ENCODE measurements at regions not wholly inside any gene's neighbourhood (a gene's known extent, or its start where the extent isn't known, plus 50 kb on each side); places are given as distances from the start of the nearest gene placed in this dataset.

- H3K79me2 ChIP-seq (ENCODE audit: control insufficient read depth, insufficient read depth, low read length, poor library complexity), result no peaks in the 10 kb centered on the region
These were observed 84.7 kb upstream of the WNT7B start for GRCh38 chr22:46061501-46062231.

GRCh38 chr22:46062232-46062615 is 85.3 kb upstream of the WNT7B start:
- Histone ChIP-seq H3K4me2 (ENCODE audit: low read length) (no peak overlapping the region), H4K91ac (ENCODE audit: low read depth, low read length) (no peak overlapping the region), H3K14ac (ENCODE audit: low read length) (no peak overlapping the region), H3K9me3 (ENCODE audit: insufficient read depth, low read depth, low read length) (no peaks in the 10 kb centered on the region), H2BK12ac (ENCODE audit: low read length) (no peak overlapping the region), H2AK5ac (ENCODE audit: low read length) (no peak overlapping the region), H3K4ac (ENCODE audit: low read depth, low read length) (no peak overlapping the region), H3K36me3 (ENCODE audit: control insufficient read depth in 1 of 2, insufficient read depth in 2 of 2, low read length in 2 of 2) (no peaks in the 10 kb centered on the region), H2AFZ (ENCODE audit: insufficient read depth, low read length, poor library complexity) (no peak overlapping the region), H3K4me1 (ENCODE audit: control insufficient read depth in 1 of 2, insufficient read depth in 2 of 2, low read length in 2 of 2) (no peaks in the 10 kb centered on the region), H3K18ac (ENCODE audit: low read length) (no peak overlapping the region), H3K27ac (ENCODE audit: low read depth, low read length) (no peak overlapping the region), H3K79me2 (ENCODE audit: control insufficient read depth, insufficient read depth, low read length, poor library complexity) (no peaks in the 10 kb centered on the region), H3K9ac (ENCODE audit: low read length) (no peak overlapping the region), H2BK120ac (ENCODE audit: insufficient read depth, low read length, poor library complexity) (no peak overlapping the region), H3K27me3 (ENCODE audit: insufficient read depth, low read length) (peaks cover 32% of the 10 kb centered on the region), H2BK5ac (ENCODE audit: low read depth, low read length, poor library complexity) (no peak overlapping the region), H3K4me3 (ENCODE audit: low read depth, low read length) (no peak overlapping the region), H4K12ac (ENCODE audit: low read depth, low read length) (no peak overlapping the region), H3K23ac (ENCODE audit: low read length) (no peak overlapping the region), H3K79me1 (ENCODE audit: low read length) (no peaks in the 10 kb centered on the region), H4K8ac (ENCODE audit: low read depth, low read length) (no peak overlapping the region)
- no CpG with 5 or more reads among the region's 13 CpGs for WGBS (ENCODE audit: extremely low coverage, insufficient coverage, insufficient read length)
- no peak for DNase-seq

More at GRCh38 chr22:46061501-46062231, 84.7 kb upstream of the WNT7B start:
- no peak overlapping the region for H3K9ac ChIP-seq (ENCODE audit: low read length)
- H3K18ac ChIP-seq (ENCODE audit: low read length), result no peak overlapping the region
- no peak overlapping the region for H2BK12ac ChIP-seq (ENCODE audit: low read length)
- no CpG with 5 or more reads among the region's 79 CpGs for WGBS (ENCODE audit: extremely low coverage, insufficient coverage, insufficient read length)
- H4K8ac ChIP-seq (ENCODE audit: low read depth, low read length), result no peak overlapping the region
- peak overlapping the region; percentile 10 for H3K4me2 ChIP-seq (ENCODE audit: low read length)
- H2BK120ac ChIP-seq (ENCODE audit: insufficient read depth, low read length, poor library complexity), result no peak overlapping the region
- no peak overlapping the region for H2AFZ ChIP-seq (ENCODE audit: insufficient read depth, low read length, poor library complexity)
- no peak overlapping the region for H2BK5ac ChIP-seq (ENCODE audit: low read depth, low read length, poor library complexity)
- no peak overlapping the region for H2AK5ac ChIP-seq (ENCODE audit: low read length)
- H3K27me3 ChIP-seq (ENCODE audit: insufficient read depth, low read length), result peaks cover 32% of the 10 kb centered on the region
- H3K79me1 ChIP-seq (ENCODE audit: low read length), result no peaks in the 10 kb centered on the region
- no peak overlapping the region for H3K27ac ChIP-seq (ENCODE audit: low read depth, low read length)
- H3K36me3 ChIP-seq (ENCODE audit: control insufficient read depth in 1 of 2, insufficient read depth in 2 of 2, low read length in 2 of 2), result no peaks in the 10 kb centered on the region
- H3K4ac ChIP-seq (ENCODE audit: low read depth, low read length), result no peak overlapping the region
- no peak overlapping the region for H3K14ac ChIP-seq (ENCODE audit: low read length)
- H4K91ac ChIP-seq (ENCODE audit: low read depth, low read length), result no peak overlapping the region
- DNase-seq, result no peak
- no peaks in the 10 kb centered on the region for H3K4me1 ChIP-seq (ENCODE audit: control insufficient read depth in 1 of 2, insufficient read depth in 2 of 2, low read length in 2 of 2)
- no peak overlapping the region for H3K23ac ChIP-seq (ENCODE audit: low read length)
- no peak overlapping the region for H3K4me3 ChIP-seq (ENCODE audit: low read depth, low read length)
- no peaks in the 10 kb centered on the region for H3K9me3 ChIP-seq (ENCODE audit: insufficient read depth, low read depth, low read length)
- H4K12ac ChIP-seq (ENCODE audit: low read depth, low read length), result no peak overlapping the region

- Histone ChIP-seq H3K9me3 (ENCODE audit: insufficient read depth, low read depth, low read length) (no peaks in the 10 kb centered on the region), H3K9ac (ENCODE audit: low read length) (no peak overlapping the region), H3K79me2 (ENCODE audit: control insufficient read depth, insufficient read depth, low read length, poor library complexity) (no peaks in the 10 kb centered on the region), H3K18ac (ENCODE audit: low read length) (no peak overlapping the region), H2AFZ (ENCODE audit: insufficient read depth, low read length, poor library complexity) (peak overlapping the region; percentile 45), H4K91ac (ENCODE audit: low read depth, low read length) (no peak overlapping the region), H3K23ac (ENCODE audit: low read length) (no peak overlapping the region), H3K4me3 (ENCODE audit: low read depth, low read length) (no peak overlapping the region), H3K4ac (ENCODE audit: low read depth, low read length) (no peak overlapping the region), H2AK5ac (ENCODE audit: low read length) (no peak overlapping the region), H2BK5ac (ENCODE audit: low read depth, low read length, poor library complexity) (no peak overlapping the region), H2BK120ac (ENCODE audit: insufficient read depth, low read length, poor library complexity) (no peak overlapping the region), H3K14ac (ENCODE audit: low read length) (no peak overlapping the region), H3K27ac (ENCODE audit: low read depth, low read length) (no peak overlapping the region), H3K4me1 (ENCODE audit: control insufficient read depth in 1 of 2, insufficient read depth in 2 of 2, low read length in 2 of 2) (no peaks in the 10 kb centered on the region), H3K27me3 (ENCODE audit: insufficient read depth, low read length) (peaks cover 34% of the 10 kb centered on the region), H2BK12ac (ENCODE audit: low read length) (no peak overlapping the region), H4K12ac (ENCODE audit: low read depth, low read length) (no peak overlapping the region), H3K79me1 (ENCODE audit: low read length) (no peaks in the 10 kb centered on the region), H4K8ac (ENCODE audit: low read depth, low read length) (no peak overlapping the region), H3K36me3 (ENCODE audit: control insufficient read depth in 1 of 2, insufficient read depth in 2 of 2, low read length in 2 of 2) (no peaks in the 10 kb centered on the region), H3K4me2 (ENCODE audit: low read length) (no peak overlapping the region)
- DNase-seq, result no peak
- no CpG with 5 or more reads among the region's 15 CpGs for WGBS (ENCODE audit: extremely low coverage, insufficient coverage, insufficient read length)
These were observed 86.1 kb upstream of the WNT7B start for GRCh38 chr22:46062971-46063631.

GRCh38 chr22:46063846-46064227 is 86.5 kb upstream of the PPARA start:
- Histone ChIP-seq H4K8ac (ENCODE audit: low read depth, low read length) (no peak overlapping the region), H2BK5ac (ENCODE audit: low read depth, low read length, poor library complexity) (no peak overlapping the region), H3K9ac (ENCODE audit: low read length) (no peak overlapping the region), H4K12ac (ENCODE audit: low read depth, low read length) (no peak overlapping the region), H3K79me1 (ENCODE audit: low read length) (no peaks in the 10 kb centered on the region), H3K27me3 (ENCODE audit: insufficient read depth, low read length) (peaks cover 38% of the 10 kb centered on the region), H3K23ac (ENCODE audit: low read length) (no peak overlapping the region), H3K4me3 (ENCODE audit: low read depth, low read length) (no peak overlapping the region), H2AK5ac (ENCODE audit: low read length) (no peak overlapping the region), H3K9me3 (ENCODE audit: insufficient read depth, low read depth, low read length) (no peaks in the 10 kb centered on the region), H3K14ac (ENCODE audit: low read length) (no peak overlapping the region), H3K4me1 (ENCODE audit: control insufficient read depth in 1 of 2, insufficient read depth in 2 of 2, low read length in 2 of 2) (no peaks in the 10 kb centered on the region), H2BK12ac (ENCODE audit: low read length) (no peak overlapping the region), H3K4me2 (ENCODE audit: low read length) (no peak overlapping the region), H2BK120ac (ENCODE audit: insufficient read depth, low read length, poor library complexity) (no peak overlapping the region), H3K18ac (ENCODE audit: low read length) (no peak overlapping the region), H3K36me3 (ENCODE audit: control insufficient read depth in 1 of 2, insufficient read depth in 2 of 2, low read length in 2 of 2) (no peaks in the 10 kb centered on the region), H3K27ac (ENCODE audit: low read depth, low read length) (no peak overlapping the region), H3K4ac (ENCODE audit: low read depth, low read length) (no peak overlapping the region), H4K91ac (ENCODE audit: low read depth, low read length) (no peak overlapping the region), H2AFZ (ENCODE audit: insufficient read depth, low read length, poor library complexity) (no peak overlapping the region), H3K79me2 (ENCODE audit: control insufficient read depth, insufficient read depth, low read length, poor library complexity) (no peaks in the 10 kb centered on the region)
- no CpG with 5 or more reads among the region's 11 CpGs for WGBS (ENCODE audit: extremely low coverage, insufficient coverage, insufficient read length)
- no peak for DNase-seq

Measured in trophoblast cell (in vitro differentiated cells and primary cell).